ENCODE measurements at regions not wholly inside any gene's neighbourhood (a gene's known extent, or its start where the extent isn't known, plus 50 kb on each side); places are given as distances from the start of the nearest gene placed in this dataset.

GRCh38 chr22:22410121-22410520 is 98.4 kb downstream of the ZNF280B start:
- TF ChIP-seq ZNF512 (CRISPR knock-in tag; IDR thresholded peaks at IDR 0.05) (no peak), PAX8 (CRISPR knock-in tag; IDR thresholded peaks at IDR 0.05; ENCODE audit: borderline replicate concordance) (no peak), CTCF (CRISPR knock-in tag; IDR thresholded peaks at IDR 0.05) (no peak), PTBP1 (IDR thresholded peaks at IDR 0.05; ENCODE audit: low read depth, low read length, poor library complexity, severe bottlenecking) (no peak), SMAD9 (CRISPR knock-in tag; IDR thresholded peaks at IDR 0.05) (no peak), PREB (CRISPR knock-in tag; IDR thresholded peaks at IDR 0.05) (no peak)

Measured in HepG2 (cell line).